Right atrium auricular region (tissue), 2 donors: ENCODE measurements at regions not wholly inside any gene's neighbourhood (a gene's known extent, or its start where the extent isn't known, plus 50 kb on each side); places are given as distances from the start of the nearest gene placed in this dataset.

ENCODE experiments used
- DNase-seq: peaks from one replicate; pipeline ENCODE4 v3.0.0-alpha.2; 2019; ENCODE audit warnings: low spot score
- H3K27ac ChIP-seq, 2 donors: fragments of 200-600 bp; sonication (generic); 1 replicate in 1 of 2; 2 replicates in 1 of 2; pipeline ENCODE4 v1.5.1; 2016 to 2019
- H3K27me3 ChIP-seq, 2 donors: fragments of 200-600 bp; sonication (generic); one replicate each; pipeline versions ENCODE4 v1.5.1 to v1.6.0; 2017 to 2019
- H3K36me3 ChIP-seq: fragments of 200-600 bp; sonication (generic); one replicate; pipeline ENCODE4 v1.5.1; 2016
- H3K4me1 ChIP-seq, 2 donors: fragments of 200-600 bp; sonication (generic); one replicate each; pipeline versions ENCODE4 v1.5.1 to v1.6.0; 2017 to 2019
- H3K4me3 ChIP-seq, 2 donors: fragments of 200-600 bp; sonication (generic); 1 replicate in 1 of 2; 2 replicates in 1 of 2; pipeline ENCODE4 v1.5.1; 2017 to 2019; ENCODE audit warnings: mild to moderate bottlenecking in 1 of 2, moderate library complexity in 1 of 2
- H3K9me3 ChIP-seq, 2 donors: fragments of 200-600 bp; sonication (generic); one replicate each; pipeline ENCODE4 v1.5.1; 2019
- TF ChIP-seq, protein P1 (sequence below), 2 donors: fragments of 200-600 bp; sonication (generic); IDR thresholded peaks; one replicate each; pipeline ENCODE4 v1.5.1; 2019; ENCODE audit warnings: antibody characterized with exemption in 2 of 2

DNA sequence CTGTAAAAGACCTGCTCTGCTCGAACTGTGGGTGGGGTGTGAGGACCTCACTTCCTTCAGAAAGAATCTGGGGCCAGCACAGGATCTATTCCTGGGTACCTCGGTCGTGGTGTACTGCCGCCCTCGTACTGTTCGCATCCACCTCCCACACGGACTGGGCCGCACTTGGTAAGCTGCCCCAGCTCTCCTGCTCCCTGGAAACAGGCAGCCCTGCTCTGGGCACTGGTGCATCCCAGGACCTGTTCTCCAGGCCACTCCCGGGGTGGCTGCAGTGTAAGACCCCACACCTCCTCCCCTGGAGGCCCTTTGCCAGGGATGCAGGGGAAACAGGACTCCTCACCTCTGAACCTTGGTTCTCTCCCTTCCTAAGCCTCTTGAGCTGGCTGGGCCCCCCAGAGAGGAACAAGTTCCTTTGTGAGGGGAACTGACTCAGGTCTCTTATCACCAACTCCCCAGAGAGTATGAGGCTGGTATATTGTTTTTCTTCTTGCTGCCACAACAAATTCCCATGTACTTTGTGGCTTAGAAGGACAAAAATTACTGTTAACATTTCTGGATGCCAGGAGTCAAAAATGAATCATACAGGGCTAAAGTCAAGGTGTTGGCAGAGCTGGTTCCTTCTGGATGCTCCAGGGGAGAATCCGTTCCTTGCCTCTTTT, 276.5 kb downstream of the NUAK1 start:
- TF ChIP-seq, protein P1, sequence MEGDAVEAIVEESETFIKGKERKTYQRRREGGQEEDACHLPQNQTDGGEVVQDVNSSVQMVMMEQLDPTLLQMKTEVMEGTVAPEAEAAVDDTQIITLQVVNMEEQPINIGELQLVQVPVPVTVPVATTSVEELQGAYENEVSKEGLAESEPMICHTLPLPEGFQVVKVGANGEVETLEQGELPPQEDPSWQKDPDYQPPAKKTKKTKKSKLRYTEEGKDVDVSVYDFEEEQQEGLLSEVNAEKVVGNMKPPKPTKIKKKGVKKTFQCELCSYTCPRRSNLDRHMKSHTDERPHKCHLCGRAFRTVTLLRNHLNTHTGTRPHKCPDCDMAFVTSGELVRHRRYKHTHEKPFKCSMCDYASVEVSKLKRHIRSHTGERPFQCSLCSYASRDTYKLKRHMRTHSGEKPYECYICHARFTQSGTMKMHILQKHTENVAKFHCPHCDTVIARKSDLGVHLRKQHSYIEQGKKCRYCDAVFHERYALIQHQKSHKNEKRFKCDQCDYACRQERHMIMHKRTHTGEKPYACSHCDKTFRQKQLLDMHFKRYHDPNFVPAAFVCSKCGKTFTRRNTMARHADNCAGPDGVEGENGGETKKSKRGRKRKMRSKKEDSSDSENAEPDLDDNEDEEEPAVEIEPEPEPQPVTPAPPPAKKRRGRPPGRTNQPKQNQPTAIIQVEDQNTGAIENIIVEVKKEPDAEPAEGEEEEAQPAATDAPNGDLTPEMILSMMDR (IDR thresholded peaks at IDR 0.05) = no peak
- H3K9me3 ChIP-seq = no peaks in the 10 kb centered on the region
- no peaks in the 10 kb centered on the region for H3K27me3 ChIP-seq
- H3K4me1 ChIP-seq = no peaks in the 10 kb centered on the region
- DNase-seq = no peak
- H3K36me3 ChIP-seq = no peaks in the 10 kb centered on the region
- H3K4me3 ChIP-seq = no peak overlapping the region
- H3K27ac ChIP-seq = no peak overlapping the region

- H3K36me3 ChIP-seq = no peaks in the 10 kb centered on the region
- TF ChIP-seq, protein P1 (IDR thresholded peaks at IDR 0.05) = no peak
- H3K27ac ChIP-seq = no peak overlapping the region
- DNase-seq = no peak
- no peaks in the 10 kb centered on the region for H3K27me3 ChIP-seq
- H3K9me3 ChIP-seq = no peaks in the 10 kb centered on the region
- H3K4me3 ChIP-seq = no peak overlapping the region
- H3K4me1 ChIP-seq = no peaks in the 10 kb centered on the region
Measured at GRCh38 chr12:105864316-105864715, 274.4 kb downstream of the NUAK1 start.

- no peak overlapping the region for H3K4me3 ChIP-seq
- no peaks in the 10 kb centered on the region for H3K27me3 ChIP-seq
- no peaks in the 10 kb centered on the region for H3K9me3 ChIP-seq
- TF ChIP-seq, protein P1 (IDR thresholded peaks at IDR 0.05) = no peak
- H3K27ac ChIP-seq = no peak overlapping the region
- H3K4me1 ChIP-seq = no peaks in the 10 kb centered on the region
- DNase-seq = no peak
- H3K36me3 ChIP-seq = no peaks in the 10 kb centered on the region
Measured at GRCh38 chr12:105864901-105865300, 273.9 kb downstream of the NUAK1 start.

DNA sequence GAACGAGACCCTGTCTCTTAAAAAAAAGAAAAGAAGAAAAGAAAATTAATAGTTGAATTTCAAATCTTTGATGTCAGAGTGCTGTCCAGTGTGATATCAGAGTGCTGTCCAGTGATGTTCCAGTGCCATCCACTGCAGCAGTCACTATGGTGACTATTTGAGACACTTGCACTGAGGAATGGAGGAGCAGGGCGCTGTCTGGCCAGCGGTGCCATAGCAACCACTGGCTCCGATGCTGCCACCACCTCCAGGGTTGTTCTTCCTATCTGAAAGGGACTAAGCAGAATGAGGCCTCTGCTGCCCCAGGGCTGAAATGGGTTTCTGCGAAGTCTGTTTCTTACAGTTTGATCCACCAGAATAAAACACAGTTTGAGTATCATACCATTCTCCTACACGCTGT, 272.9 kb downstream of the NUAK1 start:
- TF ChIP-seq, protein P1 (IDR thresholded peaks at IDR 0.05) = no peak
- Histone ChIP-seq H3K36me3 (no peaks in the 10 kb centered on the region), H3K4me3 (no peak overlapping the region), H3K4me1 (no peaks in the 10 kb centered on the region), H3K9me3 (peaks cover 0 to 4% of the 10 kb centered on the region in 2 donors), H3K27ac (no peak overlapping the region), H3K27me3 (no peaks in the 10 kb centered on the region)
- DNase-seq = no peak

DNA sequence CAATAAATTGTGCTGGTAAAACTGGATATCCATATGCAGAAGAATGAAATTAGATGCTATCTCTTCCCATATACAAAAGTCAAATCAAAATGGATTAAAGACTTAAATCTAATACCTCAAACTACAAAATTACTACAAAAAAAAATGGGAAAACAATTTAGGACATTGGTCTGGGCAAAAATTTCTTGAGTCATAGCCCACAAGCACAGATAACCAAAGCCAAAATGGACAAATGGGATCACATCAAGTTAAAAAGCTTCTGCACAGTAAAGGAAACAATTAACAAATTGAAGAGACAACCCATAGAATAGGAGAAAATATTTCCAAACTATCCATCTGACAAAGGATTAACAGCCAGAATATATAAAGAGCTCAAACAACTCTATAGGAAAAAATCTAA, 264.6 kb downstream of the NUAK1 start:
- Histone ChIP-seq H3K27ac (no peak overlapping the region), H3K36me3 (no peaks in the 10 kb centered on the region)
- DNase-seq = no peak

More for the DNA sequence above, 264.6 kb downstream of the NUAK1 start:
- Histone ChIP-seq H3K4me1 (no peaks in the 10 kb centered on the region), H3K4me3 (no peak overlapping the region), H3K27me3 (no peaks in the 10 kb centered on the region), H3K9me3 (peaks cover 0 to 8% of the 10 kb centered on the region in 2 donors)
- TF ChIP-seq, protein P1 (IDR thresholded peaks at IDR 0.05) = no peak
